ENCODE measurements at regions not wholly inside any gene's neighbourhood (a gene's known extent, or its start where the extent isn't known, plus 50 kb on each side); places are given as distances from the start of the nearest gene placed in this dataset.

- TF ChIP-seq CTCF (IDR thresholded peaks at IDR 0.05; ENCODE audit: borderline replicate concordance, extremely low read depth, low read length, poor library complexity, severe bottlenecking) (no peak), EZH2 (IDR thresholded peaks at IDR 0.05; ENCODE audit: borderline replicate concordance, low read depth, low read length, severe bottlenecking) (no peak)
These were observed 103.8 kb upstream of the RESF1 start for GRCh38 chr12:31855427-31855826.

Measured in DND-41 (cell line).